GM19324 (cell line): ENCODE measurements at regions not wholly inside any gene's neighbourhood (a gene's known extent, or its start where the extent isn't known, plus 50 kb on each side); places are given as distances from the start of the nearest gene placed in this dataset.

ENCODE experiments used
- ATAC-seq: cut with Tn5 transposase; IDR thresholded peaks from one replicate; pipeline ENCODE4 v1.9.1; 2021; ENCODE audit warnings: mild to moderate bottlenecking, moderate library complexity; ENCODE audit not compliant: unreplicated experiment, low FRiP score

DNA sequence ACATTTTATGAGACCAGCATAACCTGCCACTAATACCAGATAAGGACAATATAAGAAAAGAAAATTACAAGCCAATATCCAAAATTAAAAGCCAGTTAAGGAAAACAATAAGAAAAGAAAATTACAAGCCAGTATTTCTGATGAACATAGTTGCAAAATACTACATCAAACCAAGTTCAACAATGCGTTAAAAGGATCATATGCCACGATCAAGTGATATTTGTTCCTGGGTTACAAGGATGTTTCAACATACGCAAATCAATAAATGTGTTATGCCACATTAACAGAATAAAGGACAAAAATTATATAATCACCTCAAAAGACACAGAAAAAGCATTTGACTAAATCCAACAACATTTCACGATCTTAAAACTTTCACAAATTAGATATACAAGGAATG, 431.9 kb downstream of the ELAVL2 start:
- ATAC-seq, result no peak

DNA sequence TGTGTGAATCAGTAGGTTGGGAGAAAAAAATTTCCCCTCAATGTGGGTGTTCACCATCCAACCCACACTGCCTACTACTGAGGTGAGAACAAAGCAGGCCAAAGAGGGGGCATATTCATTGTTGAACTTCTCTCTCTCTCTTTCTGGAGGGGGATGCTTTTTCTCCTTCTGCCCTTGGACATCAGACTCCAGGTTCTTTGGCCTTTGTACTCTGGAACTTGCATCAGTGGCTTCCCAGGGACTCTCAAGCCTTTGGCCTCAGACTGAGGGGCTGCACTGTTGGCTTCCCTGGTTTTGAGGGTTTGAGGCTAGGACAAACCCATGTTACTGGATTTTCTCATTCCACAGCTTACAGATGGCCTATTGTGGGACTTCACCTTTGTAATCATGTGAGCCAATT, 417.2 kb downstream of the ELAVL2 start:
- ATAC-seq, result no peak

DNA sequence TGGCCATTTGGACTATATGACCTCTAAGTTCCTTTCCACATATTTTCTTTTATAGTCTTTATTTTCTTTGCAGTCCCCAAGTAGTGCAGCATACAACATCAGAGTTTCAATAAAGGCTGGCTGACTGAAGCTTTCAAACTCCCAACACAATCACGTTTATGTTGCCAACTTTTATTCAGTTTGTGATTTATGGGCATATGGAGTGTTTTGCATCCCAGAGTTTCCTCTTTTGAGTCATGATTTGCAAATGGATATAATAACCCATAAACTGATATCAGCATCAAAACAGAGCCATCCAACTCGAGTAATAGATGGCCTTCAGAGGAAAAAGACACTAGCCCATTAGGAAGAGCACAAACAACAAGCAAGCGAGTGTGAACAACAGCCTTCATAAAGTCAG, 414.0 kb downstream of the ELAVL2 start:
- no peak for ATAC-seq

DNA sequence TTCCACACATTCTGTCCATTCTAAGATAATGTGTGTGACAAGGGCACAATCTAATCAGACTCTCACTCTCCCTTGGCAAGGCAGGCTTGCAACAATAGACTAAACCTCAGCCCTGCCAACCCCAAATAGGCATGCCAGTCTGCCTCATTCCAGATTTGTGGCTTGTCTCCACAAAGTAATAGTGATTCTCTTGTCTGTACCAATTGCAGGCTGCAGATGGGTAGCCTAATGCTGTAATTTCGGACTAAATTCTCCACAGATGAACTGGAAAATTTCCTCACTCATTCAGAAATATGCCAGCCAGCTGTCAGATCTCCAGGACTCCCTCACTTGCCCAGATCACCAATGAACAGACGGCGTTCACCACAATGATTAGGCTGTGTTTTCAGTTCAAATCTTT, 413.6 kb downstream of the ELAVL2 start:
- ATAC-seq, result no peak

DNA sequence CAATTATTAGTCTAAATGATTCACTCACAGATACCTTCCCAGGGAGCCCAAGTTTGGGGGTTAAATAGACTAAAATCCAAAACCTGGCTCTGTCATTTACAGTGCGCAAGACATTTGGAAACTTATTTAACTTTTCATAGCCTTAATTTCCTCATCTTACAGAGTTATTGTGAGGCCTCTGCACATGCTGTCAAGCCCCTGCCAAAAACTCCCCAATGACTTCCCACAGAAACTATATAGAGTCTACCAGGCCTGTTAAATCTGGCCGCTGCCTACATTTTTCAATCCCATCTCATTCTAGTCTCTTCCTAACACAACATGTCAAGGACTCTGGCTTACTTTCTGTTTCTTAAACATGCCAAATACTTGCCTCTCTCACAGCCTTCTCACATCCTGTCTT, 412.5 kb downstream of the ELAVL2 start:
- ATAC-seq, result no peak

DNA sequence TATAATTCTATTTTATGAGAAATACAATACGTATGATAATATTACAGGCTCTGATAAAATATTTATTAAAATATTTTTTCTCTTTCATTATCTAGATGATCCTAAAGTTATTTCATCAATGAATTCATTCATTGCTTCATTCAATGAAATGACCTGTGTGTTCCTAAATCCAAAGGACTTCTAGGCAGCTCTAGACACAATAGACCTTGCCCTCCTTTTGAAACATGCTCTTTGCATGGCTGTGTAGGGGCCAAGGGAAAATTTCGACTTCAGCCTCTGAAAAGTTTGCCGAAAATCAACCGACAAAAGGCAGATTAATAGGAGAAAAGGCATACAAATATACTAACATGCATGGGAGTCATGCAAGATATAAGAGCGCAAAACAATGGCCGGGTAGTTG, 402.0 kb downstream of the ELAVL2 start:
- ATAC-seq, result no peak

DNA sequence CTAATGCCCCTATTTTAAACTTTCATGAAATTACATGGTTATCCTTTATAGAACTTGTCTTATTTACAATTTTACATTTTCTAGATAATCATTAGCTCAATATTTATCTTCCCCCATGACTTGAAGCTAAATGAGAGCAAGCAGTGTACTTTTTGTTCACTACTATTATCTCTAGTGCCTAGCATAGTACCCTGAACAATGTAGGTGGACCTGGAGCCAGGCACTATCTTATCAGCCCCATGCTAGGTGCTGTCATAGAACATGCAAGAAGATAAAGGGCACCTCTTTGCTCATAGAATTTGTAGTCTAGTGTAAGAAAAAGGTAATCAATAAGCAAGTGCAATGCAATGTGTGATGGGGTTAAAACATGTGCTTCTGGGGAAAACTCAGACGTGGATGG, 399.9 kb downstream of the ELAVL2 start:
- ATAC-seq, result no peak

DNA sequence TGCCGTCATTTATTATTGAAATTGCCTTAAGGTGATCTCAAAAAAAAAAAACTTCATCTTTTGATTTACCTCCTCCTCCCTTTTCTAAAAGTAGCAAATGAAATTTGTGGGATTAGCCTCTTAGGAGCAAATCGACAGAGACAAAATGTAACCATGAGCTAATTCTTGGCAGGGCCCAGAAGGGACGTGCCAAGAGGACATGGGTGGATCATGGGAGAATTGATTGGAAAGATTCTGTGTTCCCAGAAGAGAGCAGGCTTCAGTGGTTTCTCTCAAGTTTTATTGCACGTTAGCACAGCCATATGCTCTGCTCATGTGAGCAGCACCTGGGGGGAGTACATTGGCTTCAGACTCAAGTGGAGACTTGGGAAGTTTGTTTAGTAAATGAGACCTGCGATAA, 394.6 kb downstream of the ELAVL2 start:
- no peak for ATAC-seq

DNA sequence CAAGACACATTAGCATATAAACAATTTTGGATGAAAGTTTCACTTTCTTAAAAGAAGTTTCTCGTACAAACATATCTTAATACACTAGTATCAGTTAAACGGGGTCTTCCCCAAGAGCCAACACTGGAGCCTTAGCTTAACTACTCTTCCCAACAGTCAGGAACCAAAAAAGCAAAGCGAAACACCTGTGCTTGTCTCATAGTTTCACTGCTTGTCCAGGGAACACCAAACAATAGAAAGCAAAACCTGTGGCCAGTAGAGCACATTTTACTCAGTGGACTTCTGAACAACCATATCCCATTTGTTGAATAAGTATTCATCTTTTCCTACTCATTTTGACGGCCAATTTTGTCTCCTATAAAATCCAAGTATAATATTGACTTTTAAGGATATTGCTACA, 391.4 kb downstream of the ELAVL2 start:
- no peak for ATAC-seq

DNA sequence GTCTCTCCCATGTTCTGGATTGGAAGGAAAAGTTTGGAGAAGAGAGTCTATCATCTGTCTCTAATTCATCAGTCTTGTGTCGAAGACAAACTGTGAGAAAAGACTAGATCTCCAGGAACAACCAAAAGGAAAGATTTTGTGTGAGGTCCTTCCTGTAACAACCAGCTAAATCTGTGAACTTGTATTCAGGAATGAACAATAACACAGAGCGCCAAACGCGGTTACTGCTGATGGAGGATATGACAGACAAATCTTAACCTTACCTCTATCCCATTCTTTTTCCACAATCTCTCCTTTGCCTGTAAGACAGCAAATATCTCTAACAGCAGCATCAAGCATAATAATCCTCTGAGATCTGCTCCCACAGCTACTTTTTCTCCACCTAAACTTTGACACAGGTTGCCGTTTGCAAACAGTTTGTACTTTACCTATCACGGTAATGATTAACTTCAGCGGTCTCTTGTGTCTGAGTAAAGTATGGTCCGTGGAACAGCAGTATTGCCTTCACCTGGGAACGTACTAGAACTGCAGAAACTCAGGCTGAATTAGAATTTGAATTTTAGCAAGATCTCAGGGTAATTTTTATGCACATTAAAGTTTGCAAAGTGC, 387.6 kb downstream of the ELAVL2 start:
- no peak for ATAC-seq

DNA sequence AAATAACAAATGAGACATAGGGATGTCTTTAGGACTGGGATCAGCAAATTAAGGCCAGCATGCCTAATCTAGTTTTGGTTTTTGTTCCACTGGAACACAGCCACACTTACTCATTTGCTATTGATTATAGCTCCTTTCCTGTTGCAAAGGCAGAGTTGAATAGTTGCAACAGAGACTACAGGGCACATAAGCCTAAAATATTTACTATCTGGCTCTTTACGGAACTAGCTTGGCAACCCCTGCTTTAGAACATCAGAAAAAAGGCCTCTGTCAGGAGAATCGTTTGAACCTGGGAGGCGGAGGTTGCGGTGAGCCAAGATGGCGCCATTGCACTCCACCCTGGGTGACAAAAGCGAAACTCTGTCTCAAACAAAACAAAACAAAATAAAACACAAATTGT, 384.8 kb downstream of the ELAVL2 start:
- ATAC-seq, result no peak

DNA sequence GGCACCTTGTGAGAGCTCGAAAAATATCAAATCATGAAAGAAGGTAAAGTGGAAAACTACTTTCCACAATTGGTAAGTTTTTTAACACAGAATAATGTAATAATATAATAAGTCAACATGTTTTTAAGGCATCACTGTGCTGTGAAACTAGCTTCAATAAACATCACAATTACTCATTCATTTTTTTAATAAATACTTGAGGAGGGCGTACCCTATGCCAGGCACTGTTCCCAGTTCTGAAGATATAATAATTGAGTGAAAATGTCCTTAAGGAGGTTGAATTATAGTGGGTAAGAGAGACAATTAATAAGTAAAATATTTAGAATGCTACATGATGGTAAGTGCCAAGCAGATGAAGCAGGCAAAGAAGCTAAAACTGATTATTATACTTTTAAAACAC, 381.4 kb downstream of the ELAVL2 start:
- no peak for ATAC-seq

DNA sequence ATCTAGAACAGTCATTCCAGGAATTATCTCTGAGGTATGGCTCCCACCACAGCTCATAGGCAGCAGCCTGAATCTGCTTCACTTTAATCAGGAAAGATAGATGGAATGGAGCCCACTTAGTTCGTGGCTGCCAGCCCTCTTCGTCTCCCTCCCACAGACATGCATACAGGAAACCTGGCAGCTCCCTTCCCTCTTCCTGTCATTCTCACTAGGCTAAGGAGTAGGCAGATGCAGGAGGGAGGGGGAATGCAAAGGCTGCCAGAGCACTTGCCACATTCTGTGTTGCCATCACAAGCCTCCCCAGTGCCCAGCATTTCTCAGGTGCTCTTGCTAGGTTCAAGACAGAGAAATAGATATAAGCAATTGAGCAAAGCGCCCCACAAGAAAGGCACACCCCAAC, 378.9 kb downstream of the ELAVL2 start:
- no peak for ATAC-seq

DNA sequence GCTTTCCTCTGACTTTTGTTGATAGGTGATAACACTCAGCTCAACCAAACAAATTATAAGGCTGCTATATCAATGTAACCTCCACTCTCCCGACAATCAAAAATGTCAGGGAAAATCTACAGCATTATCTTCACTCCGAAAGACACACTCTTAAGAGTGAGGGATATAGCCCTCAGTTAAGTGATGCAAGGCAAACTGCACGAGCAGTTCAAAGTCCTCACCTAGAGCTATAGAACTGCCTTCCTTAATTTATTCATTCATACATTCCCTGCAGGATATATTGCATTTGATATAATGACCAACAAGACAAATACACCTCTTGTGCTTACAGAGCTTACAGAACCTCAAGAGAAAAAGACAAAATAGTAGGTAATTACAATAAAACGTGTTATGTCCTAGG, 378.1 kb downstream of the ELAVL2 start:
- ATAC-seq, result no peak

DNA sequence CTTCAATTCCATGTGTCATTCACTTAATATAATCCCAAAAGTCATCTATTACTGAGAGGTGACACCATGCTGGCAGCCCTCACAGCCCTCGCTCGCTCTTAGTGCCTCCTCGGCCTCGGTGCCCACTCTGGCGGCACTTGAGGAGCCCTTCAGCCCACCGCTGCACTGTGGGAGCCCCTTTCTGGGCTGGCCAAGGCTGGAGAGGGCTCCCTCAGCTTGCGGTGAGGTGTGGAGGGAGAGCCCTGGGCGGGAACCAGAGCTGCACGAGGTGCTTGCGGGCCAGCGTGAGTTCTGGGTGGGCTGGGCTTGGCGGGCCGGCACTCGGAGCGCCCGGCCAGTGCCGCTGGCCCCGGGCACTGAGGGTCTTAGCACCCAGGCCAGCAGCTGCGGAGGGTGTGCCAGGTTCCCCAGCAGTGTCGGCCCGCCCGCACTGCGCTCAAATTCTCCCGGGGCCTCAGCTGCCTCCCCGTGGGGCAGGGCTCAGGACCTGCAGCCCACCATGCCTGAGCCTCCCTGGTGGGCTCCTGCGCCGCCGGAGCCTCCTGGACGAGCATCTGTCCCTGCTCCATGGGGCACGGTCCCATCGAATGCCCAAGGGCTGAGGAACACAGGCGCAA, 374.1 kb downstream of the ELAVL2 start:
- ATAC-seq, result no peak

DNA sequence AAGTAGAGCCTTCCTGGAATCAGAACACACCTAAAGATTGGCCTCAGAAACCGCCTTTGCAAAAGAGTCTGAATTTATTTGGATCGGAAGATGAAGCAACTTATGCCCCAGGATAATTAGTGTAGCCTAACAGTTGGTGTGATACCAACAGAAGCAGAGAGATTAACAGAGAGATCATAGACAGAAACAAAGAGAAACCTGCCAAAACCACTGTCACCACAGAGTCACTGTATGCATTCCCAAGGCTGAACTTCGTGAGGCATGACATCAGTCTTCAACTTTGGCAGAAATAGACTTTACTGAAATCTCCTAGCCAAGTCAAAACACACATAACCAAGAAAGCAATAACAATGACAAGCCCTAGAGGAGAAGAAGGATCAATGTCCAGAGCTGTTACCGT, 361.8 kb downstream of the ELAVL2 start:
- ATAC-seq, result no peak

DNA sequence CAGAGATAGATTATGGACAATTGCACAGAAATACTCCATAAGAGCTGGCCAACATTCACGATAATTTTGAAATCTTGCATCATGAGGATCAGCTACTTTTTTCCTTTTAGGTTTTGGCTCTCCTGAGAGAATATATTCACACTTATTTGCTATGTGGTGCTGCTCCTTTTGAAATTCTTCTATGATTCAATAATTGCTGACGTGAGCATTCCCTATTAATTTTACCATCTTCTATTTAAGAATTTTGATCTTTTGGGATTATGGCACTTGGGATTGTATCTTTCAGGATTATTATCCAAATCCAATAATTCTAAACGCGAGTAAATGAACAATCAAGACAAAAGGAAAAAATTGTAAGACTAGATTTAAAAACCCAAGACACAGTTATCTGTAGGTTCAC, 358.8 kb downstream of the ELAVL2 start:
- no peak for ATAC-seq

DNA sequence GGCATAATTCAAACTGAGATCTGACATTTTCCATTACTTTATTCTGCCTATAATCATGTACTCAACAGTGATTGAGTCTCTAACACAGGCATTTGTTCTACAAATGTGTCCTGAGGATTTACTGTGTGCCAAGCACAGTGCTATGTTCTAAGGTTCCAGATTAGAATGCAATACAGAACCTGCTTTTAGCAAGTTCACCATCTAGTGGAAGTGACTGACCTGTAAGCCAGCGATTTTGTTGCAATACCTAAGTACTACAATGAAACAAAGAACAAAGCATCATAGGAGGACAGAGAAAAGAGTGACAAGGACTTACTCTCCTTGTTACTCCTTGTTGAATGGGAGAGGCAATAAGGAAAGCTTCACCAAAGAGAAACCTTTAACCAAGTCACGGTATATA, 348.1 kb downstream of the ELAVL2 start:
- ATAC-seq, result no peak

DNA sequence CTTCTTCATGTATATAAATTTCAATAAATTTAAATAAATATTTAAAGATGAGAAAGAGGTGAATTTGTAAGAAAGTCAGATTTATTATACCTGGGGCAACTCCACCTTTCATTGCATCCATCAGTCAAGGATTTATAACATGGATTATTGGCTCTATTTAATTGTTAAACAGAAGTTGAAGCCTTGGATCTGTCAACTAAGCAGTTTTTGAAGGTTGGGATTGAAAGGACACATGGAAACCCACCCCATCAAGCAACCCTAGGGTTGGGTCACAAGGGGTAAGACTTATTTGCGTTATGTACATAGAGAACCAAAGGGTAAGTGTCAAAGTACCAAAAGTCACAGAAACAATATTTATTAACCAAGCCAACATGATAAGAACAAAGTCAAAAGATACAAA, 342.5 kb downstream of the ELAVL2 start:
- no peak for ATAC-seq

DNA sequence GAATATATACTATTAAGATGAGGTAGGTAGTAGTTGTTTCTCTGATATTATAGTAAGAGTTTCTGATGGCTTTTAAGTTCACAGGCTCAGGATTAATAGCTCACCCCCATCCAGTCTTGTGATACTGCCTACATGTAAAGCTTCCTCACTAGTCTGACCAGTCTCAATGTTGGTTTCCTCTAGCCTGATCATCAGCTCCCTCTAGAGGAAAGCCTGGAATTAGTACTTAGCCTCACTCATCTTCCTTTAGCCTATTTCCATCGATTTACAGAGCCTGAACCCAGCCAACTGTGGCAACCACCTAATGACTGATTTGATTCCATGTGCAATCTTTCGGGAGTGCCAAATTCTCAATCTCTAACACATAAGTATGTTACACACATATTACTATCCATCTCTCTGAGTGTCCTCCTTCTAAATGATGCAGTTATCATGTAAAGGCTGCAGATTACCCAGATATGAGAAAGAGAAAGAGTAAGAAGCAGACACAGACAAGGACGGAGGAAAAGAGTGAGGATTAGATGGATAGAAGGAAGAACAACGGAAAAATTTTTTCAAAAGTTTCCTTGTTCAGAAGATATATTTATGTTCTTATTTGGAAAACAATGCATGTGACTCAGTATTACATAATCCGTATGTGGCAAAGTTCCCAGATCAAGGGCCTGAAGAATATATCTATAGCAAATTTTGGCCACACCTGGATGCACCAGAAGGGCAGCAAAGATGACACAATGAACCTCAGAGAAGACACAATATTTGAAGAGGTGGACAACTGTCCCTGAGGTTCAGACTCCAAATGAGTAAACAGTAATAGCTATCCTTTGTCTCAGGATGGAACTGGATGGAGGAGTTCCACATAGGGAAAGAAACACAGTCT, 333.7 kb downstream of the ELAVL2 start:
- no peak for ATAC-seq

DNA sequence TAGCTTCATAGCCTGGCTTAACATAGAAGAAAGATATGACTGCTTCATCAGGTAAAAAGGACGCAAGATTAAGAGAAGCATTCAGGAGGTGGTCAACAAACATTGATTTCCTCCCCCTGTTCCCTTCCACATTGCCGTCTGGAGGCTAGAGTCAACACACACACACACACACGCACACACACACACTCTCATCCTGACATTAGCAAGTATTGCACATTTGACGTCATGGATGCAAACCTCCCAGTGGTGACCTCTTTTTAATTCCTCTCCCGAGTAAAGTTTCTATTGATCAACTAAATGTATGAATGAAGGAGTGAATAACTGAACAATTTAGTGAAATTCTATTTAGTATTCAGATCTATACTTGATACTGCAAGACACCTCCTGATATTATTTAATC, 332.8 kb downstream of the ELAVL2 start:
- ATAC-seq, result no peak
